Neuronal stem cell (in vitro differentiated cells): ENCODE measurements at regions not wholly inside any gene's neighbourhood (a gene's known extent, or its start where the extent isn't known, plus 50 kb on each side); places are given as distances from the start of the nearest gene placed in this dataset.

Experiments used
- DNase-seq: peaks from one replicate; pipeline ENCODE4 v3.0.0-alpha.2; 2013; ENCODE audit warnings: low spot score
- H2AFZ ChIP-seq: one replicate; pipeline ENCODE4 v1.6.1; 2013; ENCODE audit warnings: mild to moderate bottlenecking, low read length, inconsistent platforms
- H2AK5ac ChIP-seq: 2 replicates; pipeline ENCODE4 v1.6.1; 2013; ENCODE audit warnings: low read depth, mild to moderate bottlenecking, inconsistent platforms, low read length, moderate library complexity, mixed read lengths
- H2BK120ac ChIP-seq: 2 replicates; pipeline ENCODE4 v1.6.1; 2013; ENCODE audit warnings: low read depth, mild to moderate bottlenecking, inconsistent platforms, low read length, moderate library complexity, mixed read lengths
- H2BK12ac ChIP-seq: one replicate; pipeline ENCODE4 v1.6.1; 2013; ENCODE audit warnings: low read length, inconsistent platforms
- H2BK15ac ChIP-seq: 2 replicates; pipeline ENCODE4 v1.6.1; 2013; ENCODE audit warnings: mild to moderate bottlenecking, low read length, inconsistent platforms, mixed read lengths
- H2BK5ac ChIP-seq: one replicate; pipeline ENCODE4 v1.6.1; 2013; ENCODE audit warnings: inconsistent platforms, mild to moderate bottlenecking, low read length, moderate library complexity
- H3K14ac ChIP-seq: one replicate; pipeline ENCODE4 v1.6.1; 2013; ENCODE audit warnings: low read length, inconsistent platforms
- H3K18ac ChIP-seq: 2 replicates; pipeline ENCODE4 v1.6.1; 2013; ENCODE audit warnings: low read length, inconsistent platforms
- H3K23ac ChIP-seq: 2 replicates; pipeline ENCODE4 v1.6.1; 2013; ENCODE audit warnings: low read depth, mild to moderate bottlenecking, mixed read lengths, low read length, inconsistent platforms; ENCODE audit not compliant: poor library complexity
- H3K27ac ChIP-seq: replicated peaks from 3 replicates; pipeline ENCODE4 v1.5.1; 2013; ENCODE audit warnings: low read length, inconsistent platforms
- H3K27me3 ChIP-seq, 3 experiments: 2 replicates each; pipeline ENCODE4 v1.6.1; 2013; ENCODE audit warnings: low read length in 3 of 3, mild to moderate bottlenecking in 2 of 3, inconsistent platforms in 1 of 3, low read depth in 1 of 3, mixed read lengths in 1 of 3, moderate library complexity in 1 of 3; ENCODE audit not compliant: control insufficient read depth in 3 of 3, insufficient read depth in 3 of 3
- H3K36me3 ChIP-seq, 2 donors: replicated peaks in 1 of 2; 2 replicates each; pipeline ENCODE4 v1.6.1; 2013; ENCODE audit warnings: low read length in 2 of 2; ENCODE audit not compliant: control insufficient read depth in 2 of 2, insufficient read depth in 2 of 2
- H3K4ac ChIP-seq: 2 replicates; pipeline ENCODE4 v1.6.1; 2013; ENCODE audit warnings: inconsistent platforms, mild to moderate bottlenecking, low read length, moderate library complexity
- H3K4me1 ChIP-seq, 2 donors: 1 replicate in 1 of 2; 2 replicates in 1 of 2; pipeline ENCODE4 v1.6.1; 2013; ENCODE audit warnings: low read length in 2 of 2, low read depth in 1 of 2; ENCODE audit not compliant: control insufficient read depth in 2 of 2, insufficient read depth in 1 of 2
- H3K4me2 ChIP-seq: one replicate; pipeline ENCODE4 v1.6.1; 2013; ENCODE audit warnings: mild to moderate bottlenecking, low read length, inconsistent platforms; ENCODE audit not compliant: insufficient read depth, poor library complexity, severe bottlenecking
- H3K4me3 ChIP-seq, 2 donors: 2 replicates each; pipeline ENCODE4 v1.5.1; 2013; ENCODE audit warnings: low read length in 2 of 2, mild to moderate bottlenecking in 2 of 2, inconsistent platforms in 1 of 2, moderate library complexity in 1 of 2
- H3K79me1 ChIP-seq: one replicate; pipeline ENCODE4 v1.6.1; 2013; ENCODE audit warnings: low read depth, mild to moderate bottlenecking, inconsistent platforms, low read length, moderate library complexity
- H3K9ac ChIP-seq: one replicate; pipeline ENCODE4 v1.6.1; 2013; ENCODE audit warnings: mild to moderate bottlenecking, low read depth, low read length, inconsistent platforms; ENCODE audit not compliant: poor library complexity
- H3K9me3 ChIP-seq, 2 donors: replicated peaks in 1 of 2; 2 replicates each; pipeline versions ENCODE3 to v1.6.1; 2013; ENCODE audit warnings: low read length in 2 of 2, mild to moderate bottlenecking in 2 of 2, inconsistent platforms in 1 of 2, low read depth in 1 of 2, mixed read lengths in 1 of 2, moderate library complexity in 1 of 2; ENCODE audit not compliant: control insufficient read depth in 2 of 2, insufficient read depth in 1 of 2
- H4K8ac ChIP-seq: one replicate; pipeline ENCODE4 v1.6.1; 2013; ENCODE audit warnings: low read depth, mild to moderate bottlenecking, inconsistent platforms, low read length, moderate library complexity
- H4K91ac ChIP-seq: one replicate; pipeline ENCODE4 v1.6.1; 2013; ENCODE audit warnings: low read length, low read depth, mild to moderate bottlenecking, inconsistent platforms; ENCODE audit not compliant: poor library complexity
- WGBS, 2 donors: extraction: QIAGEN DNeasy Blood & Tissue Kit; methylation state at CpG; one replicate each; pipeline ENCODE4 v1.1.7; 2013; ENCODE audit warnings: missing lambda C conversion rate in 2 of 2, mixed read lengths in 1 of 2; ENCODE audit not compliant: insufficient read length in 2 of 2, insufficient replicate concordance in 1 of 2; ENCODE audit errors: extremely low coverage in 2 of 2; 5-methylcytosine and 5-hydroxymethylcytosine counted together

DNA sequence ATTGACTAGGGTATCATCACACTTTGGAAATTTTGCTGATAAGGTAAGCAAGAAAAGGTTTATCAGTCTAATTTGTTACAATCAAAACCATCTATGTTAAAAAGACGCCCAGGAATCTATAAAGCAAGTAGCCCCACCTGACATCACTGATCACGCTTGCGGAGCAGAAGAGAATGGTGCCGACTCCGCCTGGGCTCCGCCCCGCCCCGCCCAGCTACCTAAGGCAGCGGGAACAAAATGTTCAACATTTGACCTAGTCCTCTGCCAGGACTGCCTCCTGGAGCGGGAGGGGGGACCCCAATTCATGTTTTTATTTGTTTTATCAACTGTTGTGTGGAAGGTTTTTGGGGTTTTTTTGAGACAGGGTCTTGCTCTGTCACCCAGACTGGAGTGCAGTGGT, 520.5 kb downstream of the PREX1 start:
- DNase-seq: no peak
- no peaks in the 10 kb centered on the region for H3K36me3 ChIP-seq
- peaks cover 0 to 18% (median 0%) of the 10 kb centered on the region in 3 experiments for H3K27me3 ChIP-seq
- no peak overlapping the region for H3K23ac ChIP-seq
- H2AFZ ChIP-seq: no peak overlapping the region
- H3K9me3 ChIP-seq: no peaks in the 10 kb centered on the region
- H4K8ac ChIP-seq: no peak overlapping the region
- no peak overlapping the region for H3K14ac ChIP-seq
- H3K79me1 ChIP-seq: no peaks in the 10 kb centered on the region
- no peak overlapping the region for H3K4me3 ChIP-seq
- no peak overlapping the region for H3K9ac ChIP-seq
- no peak overlapping the region for H3K4ac ChIP-seq
- peaks cover 0 to 1% of the 10 kb centered on the region in 2 donors for H3K4me1 ChIP-seq
- H2BK5ac ChIP-seq: no peak overlapping the region
- WGBS, 2 donors: no CpG with 5 or more reads among the region's 10 CpGs
- no peak overlapping the region for H3K27ac ChIP-seq
- H2AK5ac ChIP-seq: no peak overlapping the region
- no peak overlapping the region for H3K18ac ChIP-seq
- no peak overlapping the region for H2BK12ac ChIP-seq
- no peak overlapping the region for H2BK15ac ChIP-seq
- no peak overlapping the region for H3K4me2 ChIP-seq
- H2BK120ac ChIP-seq: no peak overlapping the region
- no peak overlapping the region for H4K91ac ChIP-seq

DNA sequence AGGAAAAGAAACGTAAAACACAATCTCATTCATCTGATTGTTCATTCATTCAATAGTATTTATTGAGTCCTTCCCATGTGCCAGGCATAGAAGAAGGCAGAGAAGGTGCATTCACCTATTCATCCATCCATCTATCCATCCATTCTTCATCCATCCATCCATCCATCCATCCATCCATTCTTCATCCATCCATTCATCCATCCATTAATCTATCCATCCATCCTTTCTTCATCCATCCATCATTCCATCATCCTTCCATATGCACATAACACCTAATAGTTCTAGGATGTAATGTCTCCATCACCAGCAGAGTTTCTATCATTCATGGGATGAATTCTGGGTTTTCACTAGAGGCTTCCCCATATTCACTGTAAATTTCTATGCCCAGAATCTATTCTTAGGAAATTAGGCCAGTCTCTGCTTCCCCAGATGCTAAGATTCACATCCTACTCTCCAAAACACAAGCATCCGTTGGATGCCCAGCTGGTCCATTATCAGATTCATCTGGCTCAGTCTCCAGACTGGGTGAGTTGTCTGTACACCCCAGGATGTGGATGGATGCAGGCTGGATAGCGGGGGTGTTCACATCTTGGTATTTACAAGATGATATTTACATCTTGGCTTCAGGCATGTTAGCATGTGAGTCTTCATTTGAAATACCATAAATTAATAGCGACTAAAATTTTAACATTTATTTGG, 517.7 kb upstream of the SULF2 start:
- Histone ChIP-seq H3K18ac (no peak overlapping the region), H3K14ac (no peak overlapping the region), H2AK5ac (no peak overlapping the region), H3K9ac (no peak overlapping the region), H3K23ac (no peak overlapping the region), H3K4me3 (no peak overlapping the region), H3K36me3 (no peaks in the 10 kb centered on the region), H3K9me3 (no peaks in the 10 kb centered on the region), H4K8ac (no peak overlapping the region), H2BK5ac (no peak overlapping the region), H3K79me1 (no peaks in the 10 kb centered on the region), H3K4me2 (no peak overlapping the region), H2BK12ac (no peak overlapping the region), H3K27ac (no peak overlapping the region), H2BK120ac (no peak overlapping the region), H3K4me1 (peaks cover 0 to 6% of the 10 kb centered on the region in 2 donors), H3K4ac (no peak overlapping the region), H3K27me3 (no peaks in the 10 kb centered on the region), H4K91ac (no peak overlapping the region), H2AFZ (no peak overlapping the region), H2BK15ac (no peak overlapping the region)
- whole genome bisulfite sequencing, 2 donors: no CpG with 5 or more reads among the region's 4 CpGs
- no peak for DNase-seq

DNA sequence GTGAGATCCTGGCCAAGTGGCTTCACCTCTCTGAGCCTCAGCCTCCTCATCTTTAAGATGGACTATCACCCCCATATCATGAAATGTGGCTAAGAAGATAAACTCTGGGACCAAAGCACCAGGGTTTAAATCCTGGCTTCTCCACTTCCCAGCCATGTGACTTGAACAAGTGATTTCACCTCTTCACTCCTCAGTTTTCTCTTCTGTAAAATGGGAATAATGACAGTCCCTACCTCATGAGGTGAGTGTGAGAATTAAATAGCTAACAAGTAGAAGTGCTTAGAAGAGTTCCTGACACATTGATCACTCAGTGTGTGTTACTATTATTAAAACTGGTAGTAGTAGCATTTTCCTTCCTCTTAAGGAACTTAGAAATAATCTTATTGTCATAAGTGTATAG, 516.9 kb upstream of the SULF2 start:
- Histone ChIP-seq H3K9me3 (no peaks in the 10 kb centered on the region), H2BK120ac (no peak overlapping the region), H3K79me1 (no peaks in the 10 kb centered on the region), H3K4me1 (peaks cover 0 to 6% of the 10 kb centered on the region in 2 donors), H2AFZ (no peak overlapping the region), H3K36me3 (no peaks in the 10 kb centered on the region), H2BK5ac (no peak overlapping the region), H3K9ac (no peak overlapping the region), H2AK5ac (no peak overlapping the region), H2BK15ac (no peak overlapping the region), H3K14ac (no peak overlapping the region), H3K4me2 (no peak overlapping the region), H3K18ac (no peak overlapping the region), H3K23ac (no peak overlapping the region), H2BK12ac (no peak overlapping the region), H3K4ac (no peak overlapping the region), H4K91ac (no peak overlapping the region), H4K8ac (no peak overlapping the region), H3K4me3 (no peak overlapping the region), H3K27me3 (no peaks in the 10 kb centered on the region), H3K27ac (no peak overlapping the region)
- DNase-seq: no peak

DNA sequence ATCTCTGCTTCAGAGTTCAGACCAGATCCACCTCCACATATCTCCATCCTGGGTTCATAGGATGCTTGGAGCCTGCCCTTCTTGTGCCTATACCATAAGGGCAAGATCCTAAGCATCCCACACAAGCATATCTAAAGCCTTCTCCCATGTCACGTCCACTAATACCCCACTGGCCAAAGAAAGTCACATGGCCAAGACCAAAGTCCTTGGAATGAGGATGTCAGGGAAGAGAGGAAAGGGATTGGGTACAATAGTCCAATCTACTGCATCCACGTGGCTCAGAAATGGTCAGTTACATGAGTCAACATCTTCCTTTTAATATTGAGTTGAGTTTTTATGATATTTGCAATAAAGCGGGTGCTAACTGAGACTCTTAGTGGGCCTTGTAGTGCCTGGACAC, 515.9 kb upstream of the SULF2 start:
- Histone ChIP-seq H3K27me3 (no peaks in the 10 kb centered on the region), H3K79me1 (no peaks in the 10 kb centered on the region), H2BK120ac (no peak overlapping the region), H4K91ac (no peak overlapping the region), H3K4ac (no peak overlapping the region), H2AK5ac (no peak overlapping the region), H3K4me1 (peaks cover 1 to 10% of the 10 kb centered on the region in 2 donors), H2BK5ac (no peak overlapping the region), H2AFZ (no peak overlapping the region), H4K8ac (no peak overlapping the region), H3K27ac (no peak overlapping the region), H3K36me3 (no peaks in the 10 kb centered on the region), H3K9ac (no peak overlapping the region), H3K23ac (no peak overlapping the region), H3K18ac (no peak overlapping the region), H2BK12ac (no peak overlapping the region), H3K4me2 (no peak overlapping the region), H3K9me3 (no peaks in the 10 kb centered on the region), H2BK15ac (no peak overlapping the region), H3K4me3 (no peak overlapping the region), H3K14ac (no peak overlapping the region)
- no peak for DNase-seq
- WGBS, 2 donors: no CpG with 5 or more reads among the region's 3 CpGs
